A549 (cell line): ENCODE measurements at regions not wholly inside any gene's neighbourhood (a gene's known extent, or its start where the extent isn't known, plus 50 kb on each side); places are given as distances from the start of the nearest gene placed in this dataset.

ENCODE experiments used
- ATAC-seq, 2 experiments: fragments of 200-7000 bp in 1 of 2; fragments of >200 bp in 1 of 2; cut with Nextera tagmentation in 1 of 2; cut with Tn5 transposase in 1 of 2; 3 replicates each; pipeline versions ENCODE4 v1.8.0 to v1.9.1; 2018 to 2020; ENCODE audit warnings: mild to moderate bottlenecking in 1 of 2, moderate library complexity in 1 of 2
- CTCF ChIA-PET: fragments of 300-600 bp; sonication (Branson Sonifier 250); formaldehyde crosslinking; extraction: SDS; loops from one replicate; lab custom pipeline; 2021; ENCODE audit warnings: antibody characterized with exemption, inconsistent platforms; lab: Yijun Ruan, JAX
- POLR2A ChIA-PET: fragments of 350-600 bp; formaldehyde crosslinking; extraction: SDS; loops from one replicate; lab custom pipeline; 2021; ENCODE audit warnings: antibody characterized with exemption, inconsistent platforms; lab: Yijun Ruan, JAX
- DNase-seq, 2 experiments: peaks; one replicate each; pipeline versions ENCODE4 v3.0.0 to v3.0.0-alpha.2; 2011 to 2016; ENCODE audit warnings: low read depth in 1 of 2, low spot score in 1 of 2
- FAIRE-seq: peaks from 2 replicates; lab custom pipeline; 2011; peaks lifted over from hg19 to GRCh38; lab: Jason Lieb, UNC
- H3K27ac ChIP-seq, 2 experiments: fragments of >200 bp; sonication (Bioruptor Twin); formaldehyde crosslinking; 3 replicates each; pipeline ENCODE4 v1.5.1; 2016 to 2017
- H3K4me1 ChIP-seq: fragments of >200 bp; sonication (Bioruptor Twin); formaldehyde crosslinking; 3 replicates; pipeline ENCODE4 v1.6.1; 2016
- H3K4me2 ChIP-seq: fragments of >200 bp; sonication (Bioruptor Twin); formaldehyde crosslinking; 3 replicates; pipeline ENCODE4 v1.6.1; 2016
- H3K4me3 ChIP-seq: fragments of >200 bp; sonication (Bioruptor Twin); formaldehyde crosslinking; 3 replicates; pipeline ENCODE4 v1.5.1; 2016
- H3K9me3 ChIP-seq: fragments of >200 bp; sonication (Bioruptor Twin); formaldehyde crosslinking; 3 replicates; pipeline ENCODE4 v1.6.1; 2016
- CEBPB ChIP-seq, 2 experiments: fragments of >200 bp in 1 of 2; sonication (Bioruptor Twin) in 1 of 2; formaldehyde crosslinking in 1 of 2; IDR thresholded peaks; 2 replicates each; pipeline ENCODE4 v1.6.1; 2012 to 2016
- CHD4 ChIP-seq: fragments of 200-600 bp; sonication (generic); IDR thresholded peaks from 2 replicates; pipeline ENCODE4 v1.6.1; 2016; ENCODE audit warnings: antibody characterized with exemption, mild to moderate bottlenecking, borderline replicate concordance
- FOXS1 ChIP-seq: fragments of 250-450 bp; sonication (Bioruptor Pico); IDR thresholded peaks from 2 replicates; pipeline ENCODE4 v1.5.0; 2020; ENCODE audit warnings: mild to moderate bottlenecking, moderate library complexity
- GATA3 ChIP-seq: IDR thresholded peaks from 2 replicates; pipeline ENCODE4 v1.6.1; 2012; ENCODE audit warnings: borderline replicate concordance
- HEYL ChIP-seq: fragments of 250-450 bp; sonication (Bioruptor Pico); IDR thresholded peaks from 2 replicates; pipeline ENCODE4 v1.8.0; 2021; ENCODE audit warnings: mild to moderate bottlenecking, moderate library complexity
- JUN ChIP-seq, 2 experiments: fragments of >200 bp; sonication (Bioruptor Twin); formaldehyde crosslinking; IDR thresholded peaks; 2 replicates in 1 of 2; 3 replicates in 1 of 2; pipeline ENCODE4 v1.6.1; 2016 to 2017
- MAFK ChIP-seq: fragments of 450-650 bp; IDR thresholded peaks from 2 replicates; pipeline ENCODE4 v1.6.1; 2014; ENCODE audit not compliant: partially characterized antibody
- POLR2A ChIP-seq: IDR thresholded peaks from 2 replicates; pipeline ENCODE4 v1.6.1; 2012; ENCODE audit warnings: mild to moderate bottlenecking, low read length
- RAD21 ChIP-seq, 2 experiments: fragments of >200 bp in 1 of 2; sonication (Bioruptor Twin) in 1 of 2; formaldehyde crosslinking in 1 of 2; IDR thresholded peaks in 1 of 2; conservative IDR thresholded peaks in 1 of 2; 2 replicates in 1 of 2; 3 replicates in 1 of 2; pipeline ENCODE4 v1.6.1; 2012 to 2018; ENCODE audit warnings: inconsistent platforms in 1 of 2
- SMC3 ChIP-seq: fragments of >200 bp; sonication (Bioruptor Twin); formaldehyde crosslinking; IDR thresholded peaks from 3 replicates; pipeline ENCODE4 v1.6.1; 2018; ENCODE audit warnings: inconsistent platforms
- SREBF2 ChIP-seq: fragments of 450-650 bp; IDR thresholded peaks from 2 replicates; pipeline ENCODE4 v1.6.1; 2014; ENCODE audit warnings: mild to moderate bottlenecking, moderate library complexity
- ZSCAN20 ChIP-seq: fragments of 250-450 bp; sonication (Bioruptor Pico); IDR thresholded peaks from 2 replicates; pipeline ENCODE4 v1.8.0; 2022; ENCODE audit warnings: mild to moderate bottlenecking, moderate library complexity
- WGBS: methylation state at CpG from one replicate; pipeline ENCODE4 v1.1.6; 2017; ENCODE audit errors: missing lambda C conversion rate; 5-methylcytosine and 5-hydroxymethylcytosine counted together
- TF ChIP-seq, protein P1 (sequence below): IDR thresholded peaks from 2 replicates; pipeline ENCODE4 v1.6.1; 2012
- TF ChIP-seq, protein P2 (sequence below): fragments of 450-650 bp; IDR thresholded peaks from 2 replicates; pipeline ENCODE4 v1.6.1; 2014; ENCODE audit warnings: antibody characterized with exemption
- TF ChIP-seq, protein P3 (sequence below): fragments of >200 bp; sonication (Bioruptor Twin); formaldehyde crosslinking; IDR thresholded peaks from 3 replicates; pipeline ENCODE4 v1.5.1; 2016

DNA sequence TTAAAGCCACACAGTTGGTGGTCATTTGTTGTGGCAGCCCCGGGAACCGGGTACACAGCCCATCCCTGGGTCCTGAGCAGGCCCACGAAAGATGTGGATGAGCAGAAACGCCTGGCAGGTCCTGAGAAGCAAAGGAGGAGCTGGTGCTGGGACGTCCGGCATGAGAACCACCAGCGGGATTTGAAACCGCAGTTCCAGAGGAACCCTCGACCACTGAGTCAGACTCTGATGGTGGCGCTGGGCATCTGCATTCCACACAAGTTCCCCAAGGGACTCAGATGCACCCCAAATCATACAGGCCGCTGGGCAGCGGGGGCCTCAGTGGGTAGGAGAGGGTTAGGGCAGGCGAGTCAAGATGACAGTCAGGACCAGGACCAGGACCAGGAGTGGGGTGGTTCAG lies 363.0 kb downstream of the SHANK2 start:
- ChIA-PET POLR2A (no interaction called here), CTCF (no interaction called here)
- Histone ChIP-seq H3K9me3 (no peaks in the 10 kb centered on the region), H3K4me3 (no peak overlapping the region), H3K4me2 (no peak overlapping the region), H3K27ac (no peak overlapping the region), H3K4me1 (no peaks in the 10 kb centered on the region)
- TF ChIP-seq CEBPB (IDR thresholded peaks at IDR 0.05) (no peak), RAD21 (conservative IDR thresholded peaks at IDR 0.05 in 1 of 2, IDR thresholded peaks at IDR 0.05 in 1 of 2) (no peak), HEYL (CRISPR knock-in tag) (no peak), FOXS1 (CRISPR knock-in tag) (no peak), SMC3 (no peak), JUN (IDR thresholded peaks at IDR 0.05) (no peak), POLR2A (no peak), SREBF2 (no peak)
- TF ChIP-seq, protein P1, sequence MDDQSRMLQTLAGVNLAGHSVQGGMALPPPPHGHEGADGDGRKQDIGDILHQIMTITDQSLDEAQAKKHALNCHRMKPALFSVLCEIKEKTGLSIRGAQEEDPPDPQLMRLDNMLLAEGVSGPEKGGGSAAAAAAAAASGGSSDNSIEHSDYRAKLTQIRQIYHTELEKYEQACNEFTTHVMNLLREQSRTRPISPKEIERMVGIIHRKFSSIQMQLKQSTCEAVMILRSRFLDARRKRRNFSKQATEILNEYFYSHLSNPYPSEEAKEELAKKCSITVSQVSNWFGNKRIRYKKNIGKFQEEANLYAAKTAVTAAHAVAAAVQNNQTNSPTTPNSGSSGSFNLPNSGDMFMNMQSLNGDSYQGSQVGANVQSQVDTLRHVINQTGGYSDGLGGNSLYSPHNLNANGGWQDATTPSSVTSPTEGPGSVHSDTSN = no peak
- TF ChIP-seq, protein P2, sequence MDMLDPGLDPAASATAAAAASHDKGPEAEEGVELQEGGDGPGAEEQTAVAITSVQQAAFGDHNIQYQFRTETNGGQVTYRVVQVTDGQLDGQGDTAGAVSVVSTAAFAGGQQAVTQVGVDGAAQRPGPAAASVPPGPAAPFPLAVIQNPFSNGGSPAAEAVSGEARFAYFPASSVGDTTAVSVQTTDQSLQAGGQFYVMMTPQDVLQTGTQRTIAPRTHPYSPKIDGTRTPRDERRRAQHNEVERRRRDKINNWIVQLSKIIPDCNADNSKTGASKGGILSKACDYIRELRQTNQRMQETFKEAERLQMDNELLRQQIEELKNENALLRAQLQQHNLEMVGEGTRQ = no peak
- TF ChIP-seq, protein P3, sequence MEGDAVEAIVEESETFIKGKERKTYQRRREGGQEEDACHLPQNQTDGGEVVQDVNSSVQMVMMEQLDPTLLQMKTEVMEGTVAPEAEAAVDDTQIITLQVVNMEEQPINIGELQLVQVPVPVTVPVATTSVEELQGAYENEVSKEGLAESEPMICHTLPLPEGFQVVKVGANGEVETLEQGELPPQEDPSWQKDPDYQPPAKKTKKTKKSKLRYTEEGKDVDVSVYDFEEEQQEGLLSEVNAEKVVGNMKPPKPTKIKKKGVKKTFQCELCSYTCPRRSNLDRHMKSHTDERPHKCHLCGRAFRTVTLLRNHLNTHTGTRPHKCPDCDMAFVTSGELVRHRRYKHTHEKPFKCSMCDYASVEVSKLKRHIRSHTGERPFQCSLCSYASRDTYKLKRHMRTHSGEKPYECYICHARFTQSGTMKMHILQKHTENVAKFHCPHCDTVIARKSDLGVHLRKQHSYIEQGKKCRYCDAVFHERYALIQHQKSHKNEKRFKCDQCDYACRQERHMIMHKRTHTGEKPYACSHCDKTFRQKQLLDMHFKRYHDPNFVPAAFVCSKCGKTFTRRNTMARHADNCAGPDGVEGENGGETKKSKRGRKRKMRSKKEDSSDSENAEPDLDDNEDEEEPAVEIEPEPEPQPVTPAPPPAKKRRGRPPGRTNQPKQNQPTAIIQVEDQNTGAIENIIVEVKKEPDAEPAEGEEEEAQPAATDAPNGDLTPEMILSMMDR = no peak
- ATAC-seq (no peak), DNase-seq (no peak), FAIRE-seq (no peak)
- 90% methylated on average over 13 of the region's 13 CpGs for WGBS

DNA sequence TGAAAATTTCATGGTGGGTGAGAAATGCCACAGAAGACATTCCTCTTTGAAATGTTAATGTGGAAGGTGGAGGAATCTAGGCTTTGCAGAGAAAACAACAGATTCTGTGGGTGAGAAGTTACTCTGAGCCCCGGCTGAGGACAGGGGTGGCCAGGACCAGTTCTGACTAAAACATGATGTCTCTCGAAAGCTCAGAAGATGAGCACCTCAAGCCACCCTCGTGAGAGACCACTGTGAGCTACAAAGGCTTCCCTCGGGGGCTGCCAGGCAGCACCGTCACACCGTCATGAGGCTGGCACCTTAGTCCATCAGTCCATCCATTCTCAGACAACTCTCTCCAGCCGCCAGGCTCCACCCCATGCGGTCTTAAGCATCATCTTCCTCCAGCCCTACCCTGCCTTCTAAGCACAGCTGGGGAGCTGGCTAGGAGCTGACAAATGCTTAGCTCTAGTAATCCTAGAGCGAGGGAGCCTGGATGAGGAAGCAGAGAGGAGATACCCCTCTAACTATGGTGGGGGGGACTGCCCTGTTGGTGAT lies 360.5 kb downstream of the SHANK2 start:
- ChIA-PET POLR2A (no interaction called here), CTCF (no interaction called here)
- no peak overlapping the region for H3K4me2 ChIP-seq
- H3K9me3 ChIP-seq = peaks cover under 1% of the 10 kb centered on the region; the same call in 2 of the 3 replicates
- FAIRE-seq (no peak), DNase-seq (no peak), ATAC-seq (no peak; a peak in 1 of 6 replicates)
- H3K4me3 ChIP-seq = no peak overlapping the region
- 87% methylated on average over 9 of the region's 9 CpGs for WGBS
- no peaks in the 10 kb centered on the region for H3K4me1 ChIP-seq
- H3K27ac ChIP-seq = no peak overlapping the region
- no peak for TF ChIP-seq ZSCAN20 (CRISPR knock-in tag)

DNA sequence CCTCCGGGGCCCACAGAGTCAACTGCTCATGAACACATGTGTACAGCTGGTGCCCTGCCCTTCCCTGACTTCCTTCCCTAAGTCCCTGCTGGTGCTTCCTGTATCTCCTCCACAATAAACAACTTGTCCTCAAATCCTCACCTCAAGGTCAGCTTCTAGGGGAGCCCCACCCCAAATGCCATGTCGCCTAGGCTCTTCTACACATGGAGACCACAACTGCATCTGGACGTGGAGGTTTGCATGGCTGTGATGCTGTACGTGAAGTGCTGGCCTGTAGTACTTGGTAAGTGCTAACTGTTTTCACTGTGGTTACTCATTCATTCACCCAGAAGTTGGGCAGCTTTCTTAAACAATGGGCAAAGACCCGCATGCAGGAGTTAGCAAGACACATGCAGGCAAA lies 359.5 kb downstream of the SHANK2 start:
- POLR2A ChIA-PET = no interaction called here
- H3K27ac ChIP-seq = no peak overlapping the region
- H3K4me1 ChIP-seq = no peaks in the 10 kb centered on the region
- TF ChIP-seq CHD4 (no peak), JUN (IDR thresholded peaks at IDR 0.05) (no peak), MAFK (no peak), GATA3 (no peak)
- TF ChIP-seq, protein P1 = no peak
- TF ChIP-seq, all 56 proteins: peak for 0
- peaks cover 10% of the 10 kb centered on the region for H3K9me3 ChIP-seq
- ATAC-seq (no peak), FAIRE-seq (no peak), DNase-seq (no peak)
- CTCF ChIA-PET = no interaction called here
- H3K4me3 ChIP-seq = no peak overlapping the region
- H3K4me2 ChIP-seq = no peak overlapping the region
- 94% methylated on average over 5 of the region's 5 CpGs for WGBS
